GM21515 (cell line): ENCODE measurements at regions not wholly inside any gene's neighbourhood (a gene's known extent, or its start where the extent isn't known, plus 50 kb on each side); places are given as distances from the start of the nearest gene placed in this dataset.

Source experiments
- ATAC-seq: cut with Tn5 transposase; IDR thresholded peaks from one replicate; pipeline ENCODE4 v1.9.1; 2021; ENCODE audit not compliant: unreplicated experiment

DNA sequence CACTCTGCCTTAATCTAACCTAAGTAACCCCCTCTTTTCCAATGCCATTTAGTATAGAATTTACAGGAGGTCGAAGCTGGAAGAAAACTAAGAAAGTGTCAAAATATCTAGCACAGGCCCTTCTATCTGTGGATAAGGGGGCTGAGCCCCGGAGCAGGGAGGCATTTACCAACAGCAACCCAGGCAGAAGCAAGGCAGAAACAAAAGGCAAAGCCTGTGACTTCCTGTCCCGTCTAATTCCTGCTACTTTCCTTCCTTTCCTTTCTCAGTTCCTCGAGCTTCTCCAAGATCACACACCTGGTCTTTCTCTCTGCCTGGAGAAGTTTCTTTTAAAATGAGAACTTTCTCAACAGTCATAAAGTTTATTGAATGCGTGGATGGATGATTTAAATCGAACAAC is 146.0 kb downstream of the FOXA2 start:
- no peak for ATAC-seq

GRCh38 chr20:22437354-22437753 is 147.0 kb downstream of the FOXA2 start:
- ATAC-seq, result no peak

DNA sequence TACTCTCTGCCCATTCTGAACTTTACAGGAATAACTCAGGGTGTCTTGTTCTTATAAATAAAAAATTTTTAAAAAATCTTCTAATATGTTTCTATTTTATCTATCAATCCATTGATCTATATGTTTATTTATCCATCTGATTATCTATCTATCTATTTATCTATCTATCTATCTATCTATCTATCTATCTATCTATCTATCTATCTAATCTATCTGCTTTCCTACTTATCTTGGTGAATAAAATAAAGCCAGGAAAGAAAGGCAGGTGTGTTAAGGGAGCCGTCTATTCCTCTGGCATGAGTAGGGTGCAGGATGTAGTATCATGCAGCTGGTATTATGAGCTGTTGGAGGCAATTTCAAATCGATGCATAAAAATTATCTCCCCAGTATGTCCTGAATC is 153.0 kb downstream of the FOXA2 start:
- no peak for ATAC-seq

- ATAC-seq, result no peak
Measured at GRCh38 chr20:22430746-22431168, 153.6 kb downstream of the FOXA2 start.

- no peak for ATAC-seq
Measured at GRCh38 chr20:22430154-22430745, 154.1 kb downstream of the FOXA2 start.

DNA sequence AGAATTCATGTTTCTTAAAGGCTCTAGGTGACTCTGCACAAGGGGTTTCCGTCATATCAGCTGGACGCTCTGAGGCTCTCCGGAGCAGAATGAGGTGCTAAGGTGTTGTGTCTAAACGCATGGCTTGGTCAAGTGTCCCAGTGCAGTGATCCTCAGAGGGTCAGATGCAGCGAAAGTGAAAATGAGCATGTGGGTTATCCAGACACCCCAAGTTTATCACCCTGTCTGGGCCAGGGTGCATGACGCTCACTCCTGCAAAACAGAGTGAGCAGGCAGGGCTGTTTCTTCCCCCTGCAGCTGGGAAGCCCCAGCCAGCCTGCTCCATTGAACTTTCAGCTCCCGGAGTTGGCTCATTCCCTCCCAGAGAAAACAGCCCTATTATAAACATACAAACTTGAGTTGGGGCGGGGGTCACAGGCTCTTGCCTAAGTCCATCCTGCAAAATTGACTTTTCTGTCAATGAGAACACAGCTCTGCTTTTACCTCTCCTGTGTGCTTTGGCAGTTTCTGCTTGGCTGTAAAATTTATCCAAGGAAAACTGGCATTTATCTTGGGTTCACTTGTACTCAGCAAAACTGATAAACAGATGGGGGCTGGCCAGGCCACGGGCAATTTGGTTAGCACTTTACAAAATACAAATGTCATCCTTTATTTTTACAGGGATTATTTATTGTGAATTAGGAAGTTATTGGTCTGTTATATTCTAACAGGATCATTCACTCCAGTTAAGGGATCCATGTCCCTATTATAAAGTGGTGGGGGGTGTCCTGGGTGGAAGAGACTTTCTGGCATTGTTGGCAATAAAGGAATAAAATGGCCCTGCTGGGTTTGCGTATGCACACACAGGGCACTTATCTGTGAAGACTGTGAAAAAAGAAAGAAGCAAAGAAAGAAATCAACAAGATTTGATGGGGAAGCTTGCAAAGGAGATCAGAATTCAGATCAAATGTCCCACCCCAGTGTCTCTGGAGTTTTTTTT is 154.9 kb downstream of the FOXA2 start:
- ATAC-seq, result no peak

DNA sequence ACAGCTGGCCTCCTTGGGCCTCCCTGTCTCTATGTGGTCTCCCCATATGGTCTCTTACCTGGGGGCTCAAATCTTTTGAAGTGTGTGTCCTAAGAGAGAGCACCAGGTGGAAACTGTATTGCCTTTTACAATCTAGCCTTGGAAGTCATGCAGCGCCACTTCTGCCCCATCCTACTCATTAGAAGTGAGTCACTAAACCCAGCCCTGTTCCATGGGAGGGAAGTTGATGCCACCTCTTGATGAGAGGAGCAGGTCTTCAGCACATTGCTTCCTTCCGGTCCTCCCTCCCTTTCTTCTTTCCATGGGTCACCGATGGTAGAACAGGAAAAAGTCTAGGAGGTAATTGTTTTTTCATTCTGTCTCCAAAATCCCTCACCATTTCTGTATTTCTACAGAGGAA is 156.3 kb downstream of the FOXA2 start:
- no peak for ATAC-seq

DNA sequence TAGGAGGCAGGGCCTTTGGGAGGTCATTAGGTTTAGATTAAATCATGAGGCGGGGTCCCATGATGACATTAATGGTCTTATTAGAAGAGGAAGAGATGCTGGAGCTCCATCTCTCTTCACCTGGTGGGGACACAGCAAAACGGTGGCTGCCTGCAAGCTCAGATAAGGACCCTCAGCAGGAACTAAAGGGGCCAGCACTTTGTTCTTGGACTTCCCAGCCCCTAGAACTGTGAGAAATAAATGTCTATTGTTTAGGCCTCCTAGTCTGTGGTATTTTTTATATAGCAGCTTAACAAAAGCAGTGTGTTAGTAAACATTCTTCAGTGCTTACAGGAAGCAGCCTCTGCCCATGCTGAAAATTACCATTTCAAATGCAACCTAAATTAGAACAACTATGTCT is 157.6 kb downstream of the FOXA2 start:
- ATAC-seq, result no peak

- ATAC-seq, result no peak
Measured at GRCh38 chr20:22425344-22426295, 158.8 kb downstream of the FOXA2 start.

- ATAC-seq, result no peak
Measured at GRCh38 chr20:22423190-22423832, 161.1 kb downstream of the FOXA2 start.

- ATAC-seq, result no peak
Measured at GRCh38 chr20:22420116-22420598, 164.2 kb downstream of the FOXA2 start.

- ATAC-seq, result no peak
Measured at GRCh38 chr20:22418738-22419137, 165.6 kb downstream of the FOXA2 start.

DNA sequence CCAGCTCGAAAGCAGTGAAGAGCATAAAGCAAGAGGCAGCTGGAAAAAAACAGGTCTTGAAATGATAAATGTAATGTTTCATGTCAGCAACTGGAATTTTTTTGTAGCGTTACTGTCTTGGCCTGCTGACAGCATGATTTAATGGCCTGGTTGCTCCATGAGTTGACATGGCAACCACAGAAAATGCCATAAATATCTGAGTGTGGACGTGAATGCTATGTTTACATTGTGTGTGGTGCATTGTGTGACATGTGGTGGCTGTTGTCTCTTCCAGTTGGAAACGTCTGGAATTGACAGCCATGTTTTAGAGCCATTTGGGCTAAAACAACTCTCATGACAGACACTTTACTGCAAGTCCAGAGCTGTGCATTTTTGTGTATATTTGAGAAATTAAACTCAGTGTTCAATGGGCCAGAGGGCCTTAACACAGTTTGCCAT is 170.0 kb downstream of the FOXA2 start:
- ATAC-seq, result no peak

GRCh38 chr20:22412977-22413868 is 171.1 kb downstream of the FOXA2 start:
- ATAC-seq, result no peak

DNA sequence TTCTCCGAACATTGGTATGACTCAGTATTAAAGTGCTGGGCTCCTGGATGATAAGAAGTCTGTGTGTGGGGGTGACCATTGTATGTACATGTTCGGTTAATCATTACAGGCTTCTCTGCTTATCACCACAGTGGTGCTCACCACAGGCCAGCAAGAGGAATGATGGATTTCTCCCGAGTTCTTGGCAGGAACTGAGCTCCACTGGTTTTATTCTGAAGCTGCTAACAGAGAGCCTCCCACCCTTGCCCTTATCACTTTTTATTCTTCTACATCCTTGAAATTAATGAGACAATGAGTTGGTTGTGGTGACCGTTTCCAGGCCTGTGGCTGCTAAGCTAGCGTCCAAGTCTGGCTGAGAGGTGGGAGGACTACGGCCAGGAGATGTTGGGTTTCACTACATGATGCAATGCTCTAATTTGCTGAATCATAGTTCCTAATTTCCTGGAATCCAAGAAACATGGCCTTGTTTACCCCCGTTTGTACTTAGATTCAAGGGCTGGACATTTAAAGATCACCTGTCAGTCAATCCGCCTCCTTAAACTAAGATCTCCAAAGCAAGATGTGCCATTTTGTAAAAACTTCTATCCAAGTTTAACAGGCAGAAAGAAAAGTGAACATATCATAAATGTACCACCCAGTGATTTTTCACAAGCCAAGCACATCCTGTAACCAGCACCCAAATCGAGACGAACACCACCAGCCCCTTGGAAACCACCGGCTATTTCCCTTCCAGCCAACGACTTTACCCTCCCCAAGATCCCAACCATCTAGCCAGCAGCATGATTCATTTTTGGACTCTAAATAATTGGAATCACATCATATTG is 172.5 kb downstream of the FOXA2 start:
- ATAC-seq, result no peak

GRCh38 chr20:22411286-22411626 is 173.1 kb downstream of the FOXA2 start:
- no peak for ATAC-seq

GRCh38 chr20:22410556-22411130 is 173.7 kb downstream of the FOXA2 start:
- no peak for ATAC-seq
